ENCODE measurements at regions not wholly inside any gene's neighbourhood (a gene's known extent, or its start where the extent isn't known, plus 50 kb on each side); places are given as distances from the start of the nearest gene placed in this dataset.

- no peak for TF ChIP-seq POLR2A (IDR thresholded peaks at IDR 0.05)
- TF ChIP-seq CTCF (IDR thresholded peaks at IDR 0.05): no peak
Observed at GRCh38 chr3:26105261-26105660, 315.4 kb downstream of the OXSM start.
